Keratinocyte (primary cell): ENCODE measurements at regions not wholly inside any gene's neighbourhood (a gene's known extent, or its start where the extent isn't known, plus 50 kb on each side); places are given as distances from the start of the nearest gene placed in this dataset.

Source experiments
- DNase-seq: peaks from one replicate; pipeline ENCODE4 v3.0.0-alpha.2; 2011; ENCODE audit warnings: low read depth, missing footprints, low spot score
- FAIRE-seq: peaks from 2 replicates; lab custom pipeline; 2011; peaks lifted over from hg19 to GRCh38; lab: Jason Lieb, UNC
- H2AFZ ChIP-seq: 2 replicates; pipeline ENCODE4 v1.6.0; 2012; ENCODE audit warnings: low read length, control low read depth, inconsistent platforms; ENCODE audit not compliant: control insufficient read depth
- H3K27ac ChIP-seq: 2 replicates; pipeline ENCODE4 v1.5.1; 2011; ENCODE audit warnings: low read length; ENCODE audit not compliant: control insufficient read depth, insufficient read depth
- H3K27me3 ChIP-seq: 3 replicates; pipeline ENCODE4 v1.6.0; 2011; ENCODE audit warnings: low read length; ENCODE audit not compliant: control insufficient read depth, insufficient read depth; ENCODE audit errors: extremely low read depth
- H3K36me3 ChIP-seq, 2 experiments: 2 replicates in 1 of 2; 3 replicates in 1 of 2; pipeline ENCODE4 v1.5.1; 2011; ENCODE audit warnings: low read length in 2 of 2, mild to moderate bottlenecking in 1 of 2; ENCODE audit not compliant: control insufficient read depth in 2 of 2, insufficient read depth in 2 of 2; ENCODE audit errors: extremely low read depth in 1 of 2
- H3K4me1 ChIP-seq: 3 replicates; pipeline ENCODE4 v1.5.1; 2011; ENCODE audit warnings: low read length; ENCODE audit not compliant: control insufficient read depth, insufficient read depth; ENCODE audit errors: extremely low read depth
- H3K4me2 ChIP-seq: 3 replicates; pipeline ENCODE4 v1.6.0; 2011; ENCODE audit warnings: low read depth, low read length; ENCODE audit not compliant: control insufficient read depth, insufficient read depth; ENCODE audit errors: extremely low read depth
- H3K4me3 ChIP-seq, 3 experiments: fragments of 200-600 bp in 1 of 3; sonication (generic) in 1 of 3; 2 replicates in 2 of 3; 3 replicates in 1 of 3; pipeline ENCODE4 v1.5.1; 2011 to 2016; ENCODE audit warnings: low read length in 3 of 3, mild to moderate bottlenecking in 3 of 3, control low read depth in 2 of 3, inconsistent platforms in 1 of 3, low read depth in 1 of 3, mixed read lengths in 1 of 3, mixed run types in 1 of 3, moderate library complexity in 1 of 3; ENCODE audit not compliant: control insufficient read depth in 2 of 3, insufficient read depth in 2 of 3; ENCODE audit errors: extremely low read depth in 1 of 3
- H3K79me2 ChIP-seq: 2 replicates; pipeline ENCODE4 v1.6.0; 2012; ENCODE audit warnings: low read length; ENCODE audit not compliant: control insufficient read depth, insufficient read depth
- H3K9ac ChIP-seq: 3 replicates; pipeline ENCODE4 v1.6.0; 2011; ENCODE audit warnings: low read length; ENCODE audit not compliant: control insufficient read depth, insufficient read depth; ENCODE audit errors: extremely low read depth
- H3K9me1 ChIP-seq: 3 replicates; pipeline ENCODE4 v1.6.0; 2011; ENCODE audit warnings: low read length; ENCODE audit not compliant: control insufficient read depth, insufficient read depth; ENCODE audit errors: extremely low read depth
- H3K9me3 ChIP-seq: 2 replicates; pipeline ENCODE4 v1.5.1; 2012; ENCODE audit warnings: low read depth, low read length; ENCODE audit not compliant: control insufficient read depth
- H4K20me1 ChIP-seq: 3 replicates; pipeline ENCODE4 v1.6.0; 2011; ENCODE audit warnings: low read length; ENCODE audit not compliant: control insufficient read depth, insufficient read depth; ENCODE audit errors: extremely low read depth
- EZH2 ChIP-seq: IDR thresholded peaks from one replicate; pipeline ENCODE4 v1.6.1; 2012; ENCODE audit warnings: inconsistent platforms, mild to moderate bottlenecking, low read length, moderate library complexity
- dilution Hi-C: fragments of 300-500 bp; cut with MboI; formaldehyde crosslinking; loops from one replicate; pipeline ENCODE4 v1.7.0; 2020; ENCODE audit warnings: low sequenced_read_pairs; ENCODE audit not compliant: extremely low pct_ligation_motif_present
- TF ChIP-seq, protein P1 (sequence below), 3 experiments: IDR thresholded peaks in 1 of 3; conservative IDR thresholded peaks in 1 of 3; optimal IDR thresholded peaks in 1 of 3; 2 replicates in 2 of 3; 3 replicates in 1 of 3; pipeline versions ENCODE3 to v1.5.1; 2011; ENCODE audit warnings: low read length in 3 of 3, mild to moderate bottlenecking in 3 of 3, moderate library complexity in 2 of 3, control low read depth in 1 of 3, inconsistent platforms in 1 of 3; ENCODE audit not compliant: insufficient read depth in 2 of 3; ENCODE audit errors: extremely low read depth in 1 of 3

DNA sequence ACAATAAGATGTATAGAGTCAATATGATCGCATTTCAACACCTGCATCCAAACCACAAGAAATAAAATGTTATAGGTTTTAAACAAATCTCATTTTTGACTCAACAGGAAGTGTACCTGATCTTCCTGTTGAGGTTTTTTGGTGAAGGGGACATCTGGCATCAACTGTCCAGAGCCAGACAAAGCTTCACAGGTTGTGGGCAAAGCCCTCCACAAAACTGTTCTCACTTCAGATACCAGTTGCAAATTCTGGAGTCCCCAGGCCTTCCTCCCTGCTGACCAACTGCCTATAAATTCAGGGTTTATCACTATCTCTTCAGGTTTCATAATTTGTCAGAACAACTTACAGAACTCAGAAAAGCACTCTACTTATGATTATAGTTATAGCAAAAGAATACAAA is 326.1 kb upstream of the CAMK1G start:
- Histone ChIP-seq H3K9ac (no peak overlapping the region), H3K27ac (no peak overlapping the region), H3K9me3 (peaks cover 4% of the 10 kb centered on the region), H3K27me3 (no peaks in the 10 kb centered on the region), H3K36me3 (no peaks in the 10 kb centered on the region), H3K4me3 (no peak overlapping the region), H3K4me1 (no peaks in the 10 kb centered on the region), H3K79me2 (no peaks in the 10 kb centered on the region), H3K9me1 (no peaks in the 10 kb centered on the region), H2AFZ (no peak overlapping the region), H4K20me1 (no peaks in the 10 kb centered on the region), H3K4me2 (no peak overlapping the region)
- no peak for DNase-seq
- no peak for FAIRE-seq
- TF ChIP-seq EZH2, result no peak
- TF ChIP-seq, protein P1, sequence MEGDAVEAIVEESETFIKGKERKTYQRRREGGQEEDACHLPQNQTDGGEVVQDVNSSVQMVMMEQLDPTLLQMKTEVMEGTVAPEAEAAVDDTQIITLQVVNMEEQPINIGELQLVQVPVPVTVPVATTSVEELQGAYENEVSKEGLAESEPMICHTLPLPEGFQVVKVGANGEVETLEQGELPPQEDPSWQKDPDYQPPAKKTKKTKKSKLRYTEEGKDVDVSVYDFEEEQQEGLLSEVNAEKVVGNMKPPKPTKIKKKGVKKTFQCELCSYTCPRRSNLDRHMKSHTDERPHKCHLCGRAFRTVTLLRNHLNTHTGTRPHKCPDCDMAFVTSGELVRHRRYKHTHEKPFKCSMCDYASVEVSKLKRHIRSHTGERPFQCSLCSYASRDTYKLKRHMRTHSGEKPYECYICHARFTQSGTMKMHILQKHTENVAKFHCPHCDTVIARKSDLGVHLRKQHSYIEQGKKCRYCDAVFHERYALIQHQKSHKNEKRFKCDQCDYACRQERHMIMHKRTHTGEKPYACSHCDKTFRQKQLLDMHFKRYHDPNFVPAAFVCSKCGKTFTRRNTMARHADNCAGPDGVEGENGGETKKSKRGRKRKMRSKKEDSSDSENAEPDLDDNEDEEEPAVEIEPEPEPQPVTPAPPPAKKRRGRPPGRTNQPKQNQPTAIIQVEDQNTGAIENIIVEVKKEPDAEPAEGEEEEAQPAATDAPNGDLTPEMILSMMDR (optimal IDR thresholded peaks at IDR 0.05 in 1 of 3, IDR thresholded peaks at IDR 0.05 in 1 of 3, conservative IDR thresholded peaks at IDR 0.05 in 1 of 3; ENCODE audit: extremely low read depth in 1 of 3, insufficient read depth in 2 of 3, low read length in 3 of 3), result no peak
- dilution Hi-C loops, result no loop called here

DNA sequence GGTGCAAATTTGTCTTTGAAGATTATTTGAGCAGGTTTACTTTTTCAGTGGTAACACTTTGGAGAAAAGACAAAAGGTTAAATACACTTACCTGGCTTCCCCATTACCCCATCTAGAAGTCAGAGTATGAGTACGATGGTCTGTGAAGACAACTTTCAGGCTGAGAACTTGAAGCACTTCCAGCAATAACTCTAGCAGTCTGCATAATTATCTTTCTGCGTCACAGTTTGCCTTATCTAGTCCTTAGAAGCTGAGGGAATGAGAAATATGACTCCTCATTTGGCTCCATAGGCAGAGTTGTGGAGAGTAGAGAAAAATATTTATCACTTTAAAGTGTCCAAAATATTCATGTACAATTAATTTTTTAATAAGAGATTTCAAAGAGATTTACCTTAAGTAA is 323.4 kb upstream of the CAMK1G start:
- no peak overlapping the region for H2AFZ ChIP-seq
- H3K4me1 ChIP-seq, result no peaks in the 10 kb centered on the region
- H3K4me3 ChIP-seq, result no peak overlapping the region
- H3K36me3 ChIP-seq, result no peaks in the 10 kb centered on the region
- H3K27ac ChIP-seq, result no peak overlapping the region
- H3K79me2 ChIP-seq, result no peaks in the 10 kb centered on the region
- H3K9me1 ChIP-seq, result no peaks in the 10 kb centered on the region
- H4K20me1 ChIP-seq, result no peaks in the 10 kb centered on the region
- no peak for TF ChIP-seq EZH2
- TF ChIP-seq, protein P1 (optimal IDR thresholded peaks at IDR 0.05 in 1 of 3, IDR thresholded peaks at IDR 0.05 in 1 of 3, conservative IDR thresholded peaks at IDR 0.05 in 1 of 3; ENCODE audit: extremely low read depth in 1 of 3, insufficient read depth in 2 of 3, low read length in 3 of 3), result no peak
- DNase-seq, result no peak
- dilution Hi-C loops, result no loop called here
- peaks cover 4% of the 10 kb centered on the region for H3K9me3 ChIP-seq
- no peaks in the 10 kb centered on the region for H3K27me3 ChIP-seq
- FAIRE-seq, result no peak
- no peak overlapping the region for H3K9ac ChIP-seq
- H3K4me2 ChIP-seq, result no peak overlapping the region
